GM13976 (cell line): ENCODE measurements at regions not wholly inside any gene's neighbourhood (a gene's known extent, or its start where the extent isn't known, plus 50 kb on each side); places are given as distances from the start of the nearest gene placed in this dataset.
"Not testable (repeated sequence)": the region's sequence is repeated elsewhere in the genome, so short reads cannot be mapped to it uniquely, and the experiment has no call there.

Experiments
- DNase-seq: peaks from one replicate; pipeline ENCODE4 v3.0.0; 2012; ENCODE audit warnings: low spot score
- CTCF ChIP-seq: IDR thresholded peaks from 2 replicates; pipeline ENCODE4 v1.5.1; 2012; ENCODE audit warnings: borderline replicate concordance, mild to moderate bottlenecking; ENCODE audit not compliant: insufficient read depth; ENCODE audit errors: extremely low read depth, missing control alignments, control extremely low read depth
- in situ Hi-C: fragments of 300-500 bp; cut with MboI; formaldehyde crosslinking; loops from one replicate; pipeline ENCODE4 v1.12.0; 2022; ENCODE audit warnings: low sequenced_read_pairs, mixed read lengths, inconsistent platforms; ENCODE audit not compliant: unreplicated experiment

- TF ChIP-seq CTCF: no peak
- no peak for DNase-seq
- in situ Hi-C loops: no loop called here
These were observed 155.0 kb downstream of the TXNL1 start for GRCh38 chr18:56483386-56483785.

GRCh38 chr18:56482813-56483212 is 155.6 kb downstream of the TXNL1 start:
- in situ Hi-C loops, DNase-seq: not testable (repeated sequence)

GRCh38 chr18:56481751-56482150 is 156.6 kb downstream of the TXNL1 start:
- in situ Hi-C loops: no loop called here
- TF ChIP-seq CTCF: no peak
- no peak for DNase-seq

GRCh38 chr18:56479841-56480240 is 158.6 kb downstream of the TXNL1 start:
- TF ChIP-seq CTCF: no peak
- in situ Hi-C loops: no loop called here
- no peak for DNase-seq

GRCh38 chr18:56475250-56475649 is 163.1 kb downstream of the TXNL1 start:
- in situ Hi-C loops: no loop called here
- DNase-seq: no peak
- no peak for TF ChIP-seq CTCF

- no peak for TF ChIP-seq CTCF
- in situ Hi-C loops: no loop called here
- DNase-seq: no peak
These were observed 164.9 kb downstream of the TXNL1 start for GRCh38 chr18:56473400-56474024.

GRCh38 chr18:56470406-56471351 is 167.7 kb downstream of the TXNL1 start:
- no peak for DNase-seq
- in situ Hi-C loops: no loop called here
- TF ChIP-seq CTCF: no peak
